HUES6 (cell line): ENCODE measurements at regions not wholly inside any gene's neighbourhood (a gene's known extent, or its start where the extent isn't known, plus 50 kb on each side); places are given as distances from the start of the nearest gene placed in this dataset.
"Not testable (repeated sequence)": the region's sequence is repeated elsewhere in the genome, so short reads cannot be mapped to it uniquely, and the experiment has no call there.

Experiments used
- H3K27ac ChIP-seq: 2 replicates; pipeline ENCODE4 v1.7.0; 2013; ENCODE audit warnings: low read depth, mild to moderate bottlenecking, low read length, inconsistent platforms
- H3K27me3 ChIP-seq: 2 replicates; pipeline ENCODE4 v1.6.1; 2013; ENCODE audit warnings: low read length; ENCODE audit not compliant: control insufficient read depth, insufficient read depth
- H3K36me3 ChIP-seq: 2 replicates; pipeline ENCODE4 v1.6.1; 2013; ENCODE audit warnings: low read length; ENCODE audit not compliant: control insufficient read depth, insufficient read depth
- H3K4me1 ChIP-seq: 2 replicates; pipeline ENCODE4 v1.6.1; 2013; ENCODE audit warnings: low read length; ENCODE audit not compliant: control insufficient read depth, insufficient read depth
- H3K4me3 ChIP-seq: 2 replicates; pipeline ENCODE4 v1.5.1; 2013; ENCODE audit warnings: low read depth, low read length
- H3K9ac ChIP-seq: one replicate; pipeline ENCODE4 v1.6.1; 2013; ENCODE audit warnings: mild to moderate bottlenecking, low read length
- H3K9me3 ChIP-seq: 2 replicates; pipeline ENCODE4 v1.6.1; 2013; ENCODE audit warnings: low read depth, low read length; ENCODE audit not compliant: control insufficient read depth, insufficient read depth

DNA sequence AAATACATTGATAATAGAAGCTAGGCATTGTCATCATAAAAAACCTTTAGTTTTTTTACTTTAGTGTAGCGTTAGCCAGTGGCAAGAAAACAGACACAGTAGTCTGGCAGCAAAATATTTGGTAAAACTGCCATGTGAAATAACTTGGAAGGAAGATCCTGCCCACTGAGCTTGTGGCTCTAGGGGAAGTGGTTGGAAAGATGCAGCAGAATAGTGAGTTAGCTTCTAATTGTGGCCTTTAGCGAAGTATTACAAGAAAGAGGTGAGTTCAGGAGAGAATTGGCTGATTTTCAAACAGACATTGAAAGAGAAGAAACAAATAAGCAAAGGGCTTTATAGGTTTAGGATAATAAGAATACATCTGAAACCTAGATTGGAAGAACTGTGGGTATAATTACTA, 1887.8 kb upstream of the CELF4 start:
- no peak overlapping the region for H3K9ac ChIP-seq
- H3K36me3 ChIP-seq, result no peaks in the 10 kb centered on the region

GRCh38 chr18:39450958-39451357, 1885.4 kb upstream of the CELF4 start:
- Histone ChIP-seq H3K27me3 (no peaks in the 10 kb centered on the region), H3K9ac (no peak overlapping the region), H3K27ac (no peak overlapping the region), H3K4me3 (no peak overlapping the region), H3K9me3 (no peaks in the 10 kb centered on the region), H3K4me1 (0 out of 2 replicates have a peak, but pooled peaks cover 3% of the 10 kb centered on the region), H3K36me3 (no peaks in the 10 kb centered on the region)

More for the DNA sequence above, 1887.8 kb upstream of the CELF4 start:
- Histone ChIP-seq H3K4me1 (0 out of 2 replicates have a peak, but pooled peaks cover 3% of the 10 kb centered on the region), H3K27ac (no peak overlapping the region), H3K4me3 (no peak overlapping the region), H3K9me3 (no peaks in the 10 kb centered on the region), H3K27me3 (no peaks in the 10 kb centered on the region)

DNA sequence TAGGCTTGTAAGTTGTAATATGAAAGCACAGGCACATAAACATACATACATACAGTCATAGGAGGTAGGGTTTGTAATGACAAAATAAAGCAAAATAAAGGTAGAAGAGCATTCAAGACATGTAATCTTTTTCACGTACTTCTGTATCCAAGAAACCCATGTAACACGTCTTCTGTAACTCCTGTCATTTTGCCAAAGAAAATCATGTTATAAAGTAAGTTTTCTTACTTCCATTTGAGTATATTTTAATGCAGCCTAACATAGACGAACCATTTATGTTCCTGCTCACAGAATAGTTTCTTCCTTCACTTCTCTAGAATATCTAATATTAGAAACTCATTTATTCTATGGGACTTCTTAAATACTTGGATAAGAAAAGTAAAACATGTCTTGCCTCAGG, 1884.0 kb upstream of the CELF4 start:
- Histone ChIP-seq H3K4me3 (no peak overlapping the region), H3K9ac (no peak overlapping the region), H3K27ac (no peak overlapping the region), H3K27me3 (no peaks in the 10 kb centered on the region), H3K4me1 (0 out of 2 replicates have a peak, but pooled peaks cover 3% of the 10 kb centered on the region), H3K36me3 (no peaks in the 10 kb centered on the region), H3K9me3 (no peaks in the 10 kb centered on the region)

GRCh38 chr18:39448942-39449341, 1883.3 kb upstream of the CELF4 start:
- H3K4me1 ChIP-seq, result 0 out of 2 replicates have a peak, but pooled peaks cover 1% of the 10 kb centered on the region
- H3K27ac ChIP-seq, result no peak overlapping the region
- H3K4me3 ChIP-seq, result no peak overlapping the region
- no peaks in the 10 kb centered on the region for H3K27me3 ChIP-seq
- H3K9ac ChIP-seq, result no peak overlapping the region
- no peaks in the 10 kb centered on the region for H3K9me3 ChIP-seq
- H3K36me3 ChIP-seq, result no peaks in the 10 kb centered on the region

DNA sequence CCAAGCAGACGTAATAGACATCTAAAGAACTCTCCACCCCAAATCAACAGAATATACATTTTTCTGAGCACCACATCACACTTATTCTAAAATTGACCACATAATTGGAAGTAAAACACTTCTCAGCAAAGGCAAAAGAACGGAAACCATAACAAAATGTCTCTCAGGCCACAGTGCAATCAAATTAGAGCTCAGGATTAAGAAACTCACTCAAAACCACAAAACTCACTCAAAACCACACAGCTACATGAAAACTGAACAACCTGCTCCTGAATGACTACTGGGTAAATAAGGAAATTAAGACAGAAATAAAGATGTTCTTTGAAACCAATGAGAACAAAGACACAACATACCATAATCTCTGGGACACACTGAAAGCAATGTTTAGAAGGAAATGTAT, 1879.4 kb upstream of the CELF4 start:
- not testable (repeated sequence) for H3K27me3 ChIP-seq, H3K36me3 ChIP-seq, H3K9ac ChIP-seq, H3K27ac ChIP-seq, H3K9me3 ChIP-seq, H3K4me1 ChIP-seq, H3K4me3 ChIP-seq

GRCh38 chr18:39441648-39442047, 1876.0 kb upstream of the CELF4 start:
- no peaks in the 10 kb centered on the region for H3K27me3 ChIP-seq
- no peaks in the 10 kb centered on the region; the same call in 1 of the 2 replicates for H3K4me1 ChIP-seq
- H3K36me3 ChIP-seq, result no peaks in the 10 kb centered on the region
- no peaks in the 10 kb centered on the region for H3K9me3 ChIP-seq
- no peak overlapping the region for H3K4me3 ChIP-seq
- H3K27ac ChIP-seq, result no peak overlapping the region
- H3K9ac ChIP-seq, result no peak overlapping the region

GRCh38 chr18:39435996-39436395, 1870.4 kb upstream of the CELF4 start:
- H3K36me3 ChIP-seq, result no peaks in the 10 kb centered on the region
- no peaks in the 10 kb centered on the region for H3K9me3 ChIP-seq
- no peak overlapping the region for H3K9ac ChIP-seq
- H3K27me3 ChIP-seq, result no peaks in the 10 kb centered on the region
- H3K4me3 ChIP-seq, result no peak overlapping the region
- H3K4me1 ChIP-seq, result no peaks in the 10 kb centered on the region
- H3K27ac ChIP-seq, result no peak overlapping the region

DNA sequence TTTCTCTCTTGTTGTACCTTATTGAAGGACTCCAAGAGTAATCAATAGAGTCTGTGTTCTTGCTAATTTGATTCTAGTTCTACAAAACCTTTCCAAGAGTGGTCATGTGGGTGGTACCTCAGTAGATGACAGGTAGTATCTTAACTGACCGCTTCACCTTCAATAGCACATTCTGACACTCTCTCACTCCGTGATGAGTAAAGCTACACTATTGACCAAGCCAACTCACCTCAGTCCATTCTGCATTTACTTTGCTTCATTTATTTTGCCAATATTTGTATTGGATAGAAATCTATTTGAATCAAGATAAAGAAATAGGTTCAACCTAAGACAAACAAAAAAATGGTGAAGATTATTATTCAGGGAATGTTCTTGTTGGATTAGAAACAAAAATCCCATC, 1869.6 kb upstream of the CELF4 start:
- no peaks in the 10 kb centered on the region for H3K36me3 ChIP-seq
- H3K27me3 ChIP-seq, result no peaks in the 10 kb centered on the region
- no peak overlapping the region for H3K4me3 ChIP-seq
- H3K9me3 ChIP-seq, result no peaks in the 10 kb centered on the region
- no peak overlapping the region for H3K9ac ChIP-seq
- H3K27ac ChIP-seq, result no peak overlapping the region
- no peaks in the 10 kb centered on the region for H3K4me1 ChIP-seq

GRCh38 chr18:39434223-39434920, 1868.8 kb upstream of the CELF4 start:
- Histone ChIP-seq H3K9ac (no peak overlapping the region), H3K27ac (no peak overlapping the region), H3K9me3 (no peaks in the 10 kb centered on the region), H3K27me3 (no peaks in the 10 kb centered on the region), H3K4me3 (no peak overlapping the region), H3K36me3 (no peaks in the 10 kb centered on the region), H3K4me1 (no peaks in the 10 kb centered on the region)

GRCh38 chr18:39425172-39425850, 1859.7 kb upstream of the CELF4 start:
- no peaks in the 10 kb centered on the region for H3K36me3 ChIP-seq
- H3K4me3 ChIP-seq, result no peak overlapping the region
- H3K9ac ChIP-seq, result no peak overlapping the region
- H3K9me3 ChIP-seq, result no peaks in the 10 kb centered on the region
- H3K4me1 ChIP-seq, result peaks cover 4% of the 10 kb centered on the region; the same call in 1 of the 2 replicates
- H3K27ac ChIP-seq, result no peak overlapping the region
- no peaks in the 10 kb centered on the region for H3K27me3 ChIP-seq

DNA sequence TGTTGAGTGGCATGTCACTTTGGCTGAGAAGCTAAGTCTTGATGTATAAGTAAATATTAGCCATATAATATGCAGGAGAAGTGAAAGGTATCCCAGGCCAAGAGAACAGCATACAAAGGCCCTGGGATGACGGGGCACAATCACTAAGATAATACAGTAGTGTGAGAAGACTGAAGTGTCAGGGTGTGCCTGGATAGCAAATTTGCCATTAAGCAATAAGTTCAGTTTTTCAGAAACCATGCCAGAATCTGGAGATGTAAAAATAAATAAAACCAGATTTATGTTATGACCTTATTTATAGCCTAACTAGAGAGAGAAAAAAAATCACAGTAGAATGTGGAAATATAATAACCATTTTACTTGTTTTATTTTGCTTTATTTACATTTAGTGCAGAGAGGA, 1858.7 kb upstream of the CELF4 start:
- Histone ChIP-seq H3K4me3 (no peak overlapping the region), H3K9ac (no peak overlapping the region), H3K9me3 (no peaks in the 10 kb centered on the region)

More for the DNA sequence above, 1858.7 kb upstream of the CELF4 start:
- Histone ChIP-seq H3K27me3 (no peaks in the 10 kb centered on the region), H3K27ac (no peak overlapping the region), H3K36me3 (no peaks in the 10 kb centered on the region), H3K4me1 (peaks cover 4% of the 10 kb centered on the region; the same call in 1 of the 2 replicates)
